Middle frontal gyrus (tissue), 1 donor: ENCODE measurements at regions not wholly inside any gene's neighbourhood (a gene's known extent, or its start where the extent isn't known, plus 50 kb on each side); places are given as distances from the start of the nearest gene placed in this dataset.
"Not testable (repeated sequence)": the region's sequence is repeated elsewhere in the genome, so short reads cannot be mapped to it uniquely, and the experiment has no call there.

ENCODE experiments used
- DNase-seq: peaks from one replicate; pipeline ENCODE4 v3.0.0-alpha.2; 2015; ENCODE audit warnings: low spot score; ENCODE audit errors: extremely low spot score

- no peak for DNase-seq
These were observed 56.0 kb upstream of the LRPPRC start for GRCh38 chr2:44051593-44052347.

GRCh38 chr2:44052584-44052983, 56.8 kb upstream of the LRPPRC start:
- DNase-seq, result no peak

- DNase-seq, result no peak
These were observed 57.3 kb upstream of the LRPPRC start for GRCh38 chr2:44053052-44053451.

DNA sequence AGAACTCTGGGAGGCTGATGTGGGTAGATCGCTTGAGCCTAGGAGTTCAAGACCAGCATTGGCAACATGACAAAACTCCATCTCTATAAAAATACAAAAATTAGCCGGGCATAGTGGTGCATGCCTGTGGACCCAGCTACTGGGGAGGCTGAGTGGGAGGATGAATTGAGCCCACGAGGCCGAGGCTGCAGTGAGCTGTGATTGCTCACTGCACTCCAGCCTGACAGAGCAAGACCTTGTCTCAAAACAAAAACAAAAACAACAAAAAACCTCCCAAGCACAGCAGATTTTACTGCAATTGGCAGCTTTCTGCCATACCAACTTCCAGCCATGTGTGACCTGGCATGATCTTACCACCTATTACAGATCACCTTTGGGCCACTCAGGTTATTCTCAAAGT, 57.7 kb upstream of the LRPPRC start:
- no peak for DNase-seq

- no peak for DNase-seq
These were observed 59.4 kb upstream of the LRPPRC start for GRCh38 chr2:44055229-44055628.

DNA sequence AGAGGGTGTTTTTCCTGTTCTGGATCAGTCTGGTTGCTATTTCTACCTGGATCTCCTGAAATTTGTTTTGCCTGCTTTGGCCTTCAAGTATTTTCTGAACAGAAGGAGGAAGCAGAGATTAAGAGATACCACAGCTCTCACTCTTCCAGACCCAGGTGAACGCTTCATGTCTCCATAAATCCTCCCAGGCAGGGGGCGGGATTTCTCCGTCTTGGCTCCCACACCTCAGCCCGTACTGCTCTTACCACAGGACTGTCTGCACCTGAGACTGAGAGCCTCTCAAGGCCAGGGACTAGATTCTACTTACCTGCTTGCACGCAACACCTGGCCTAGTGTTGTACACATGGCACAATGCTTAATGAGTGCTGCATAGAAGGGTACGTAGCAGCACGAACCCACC, 59.9 kb upstream of the LRPPRC start:
- no peak for DNase-seq

DNA sequence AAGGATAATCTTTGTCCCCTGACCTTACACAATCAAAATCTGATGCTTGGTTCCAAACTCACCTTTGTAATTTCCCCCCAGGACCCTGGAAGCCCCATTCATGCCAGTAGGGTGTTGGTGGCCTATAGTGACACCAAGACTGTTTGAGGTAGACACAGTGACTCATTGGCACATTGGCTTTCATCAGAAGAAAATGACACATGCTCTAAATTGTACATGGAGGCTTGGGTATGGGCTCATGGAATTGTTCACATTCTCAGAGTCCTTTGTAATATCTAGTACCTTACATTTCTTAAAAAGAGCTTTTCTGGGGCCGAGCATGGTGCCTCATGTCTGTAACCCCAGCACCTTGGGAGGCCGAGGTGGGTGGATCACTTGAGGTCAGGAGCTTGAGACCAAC, 61.2 kb upstream of the LRPPRC start:
- no peak for DNase-seq

DNA sequence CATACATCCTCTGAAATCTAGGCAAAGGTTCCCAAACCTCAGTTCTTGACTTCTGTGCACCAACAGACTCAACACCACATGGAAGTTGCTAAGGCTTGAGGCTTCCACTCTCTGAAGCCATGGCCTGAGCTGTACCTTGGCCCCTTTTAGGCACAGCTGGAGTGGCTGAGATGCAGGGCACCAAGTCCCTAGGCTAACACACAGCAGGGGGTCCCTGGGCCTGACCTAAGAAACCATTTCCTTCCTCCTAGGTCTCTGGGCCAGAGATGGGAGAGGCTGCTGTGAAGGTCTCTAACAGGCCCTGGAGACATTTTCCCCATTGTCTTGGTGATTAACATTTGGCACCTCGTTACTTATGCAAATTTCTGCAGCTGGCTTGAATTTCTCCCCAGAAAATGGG, 64.5 kb upstream of the LRPPRC start:
- DNase-seq, result not testable (repeated sequence)

- DNase-seq, result no peak
These were observed 65.2 kb upstream of the LRPPRC start for GRCh38 chr2:44060990-44061389.

GRCh38 chr2:44061469-44061868, 65.7 kb upstream of the LRPPRC start:
- DNase-seq, result no peak

GRCh38 chr2:44061876-44062275, 66.1 kb upstream of the LRPPRC start:
- no peak for DNase-seq

DNA sequence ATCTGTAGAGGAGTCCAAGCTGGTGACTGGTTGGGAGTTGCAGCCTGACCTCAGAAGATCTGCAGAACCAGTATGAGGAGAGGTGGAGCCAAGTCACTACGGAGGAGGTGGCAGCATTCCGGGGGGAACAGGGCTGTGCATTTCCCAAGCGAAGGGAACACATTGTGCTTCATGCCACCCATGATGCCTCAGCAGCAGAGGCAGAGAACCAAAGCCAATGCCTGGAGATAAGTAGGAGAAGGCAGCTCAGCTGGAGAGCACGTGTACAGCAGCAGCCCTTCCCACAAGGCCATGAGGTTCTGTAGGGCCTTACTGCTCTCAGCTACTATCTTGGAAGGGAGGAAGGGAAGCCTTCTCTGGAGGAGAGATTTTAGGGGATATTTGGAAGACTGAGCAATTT, 67.2 kb upstream of the LRPPRC start:
- DNase-seq, result no peak

DNA sequence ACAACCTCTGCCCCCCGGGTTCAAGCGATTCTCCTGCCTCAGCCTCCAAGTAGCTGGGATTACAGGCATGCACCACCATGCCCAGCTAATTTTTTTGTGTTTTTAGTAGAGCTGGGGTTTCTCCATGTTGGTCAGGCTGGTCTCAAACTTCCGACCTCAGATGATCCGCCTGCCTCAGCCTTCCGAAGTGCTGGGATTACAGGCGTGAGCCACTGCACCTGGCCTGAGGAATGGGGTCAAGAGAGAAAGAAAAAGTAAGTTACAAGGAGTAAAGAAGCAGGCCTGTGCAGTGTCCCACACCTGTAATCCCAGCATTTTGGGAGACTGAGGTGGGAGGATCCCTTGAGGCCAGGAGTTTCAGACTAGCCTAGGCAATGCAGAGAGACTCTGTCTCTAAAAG, 68.5 kb upstream of the LRPPRC start:
- not testable (repeated sequence) for DNase-seq

DNA sequence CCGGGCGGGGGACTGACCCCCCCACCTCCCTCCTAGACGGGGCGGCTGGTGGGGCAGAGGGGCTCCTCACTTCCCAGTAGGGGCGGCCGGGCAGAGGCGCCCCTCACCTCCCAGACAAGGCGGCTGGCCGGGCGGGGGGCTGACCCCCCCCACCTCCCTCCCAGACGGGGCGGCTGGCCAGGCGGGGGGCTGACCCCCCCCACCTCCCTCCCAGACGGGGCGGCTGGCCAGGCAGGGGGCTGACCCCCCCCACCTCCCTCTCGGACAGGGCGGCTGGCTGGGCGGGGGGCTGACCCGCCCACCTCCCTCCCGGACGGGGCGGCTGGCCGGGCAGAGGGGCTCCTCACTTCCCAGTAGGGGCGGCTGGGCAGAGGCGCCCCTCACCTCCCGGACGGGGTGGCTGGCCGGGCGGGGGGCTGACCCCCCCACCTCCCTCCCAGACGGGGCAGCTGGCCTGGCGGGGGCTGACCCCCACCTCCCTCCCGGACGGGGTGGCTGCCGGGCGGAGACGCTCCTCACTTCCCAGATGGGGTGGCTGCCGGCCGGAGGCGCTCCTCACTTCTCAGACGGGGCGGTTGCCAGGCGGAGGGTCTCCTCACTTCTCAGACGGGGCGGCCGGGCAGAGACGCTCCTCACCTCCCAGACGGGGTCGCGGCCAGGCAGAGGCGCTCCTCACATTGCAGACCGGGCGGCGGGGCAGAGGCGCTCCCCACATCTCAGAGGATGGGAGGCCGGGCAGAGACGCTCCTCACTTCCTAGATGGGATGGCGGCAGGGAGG, 71.4 kb upstream of the LRPPRC start:
- not testable (repeated sequence) for DNase-seq

- DNase-seq, result not testable (repeated sequence)
These were observed 72.0 kb upstream of the LRPPRC start for GRCh38 chr2:44067791-44068181.

GRCh38 chr2:44071454-44072046, 75.8 kb upstream of the LRPPRC start:
- DNase-seq, result no peak

DNA sequence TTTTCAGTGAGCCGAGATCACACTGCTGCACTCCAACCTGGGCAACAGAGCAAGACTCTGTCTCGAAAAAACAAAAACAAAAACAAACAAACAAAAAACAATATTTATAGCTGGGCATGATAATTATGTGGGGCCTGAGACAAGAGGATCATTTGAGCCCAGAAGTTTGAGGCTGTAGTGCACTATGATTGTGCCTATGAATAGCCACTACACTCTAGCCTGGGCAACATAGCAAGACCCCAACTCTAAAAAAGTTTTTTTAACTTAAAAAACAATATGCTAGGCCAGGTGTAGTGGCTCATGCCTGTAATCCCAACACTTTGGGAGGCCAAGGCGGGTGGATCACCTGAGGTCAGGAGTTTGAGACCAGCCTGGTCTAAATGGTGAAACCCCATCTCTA, 77.9 kb upstream of the LRPPRC start:
- not testable (repeated sequence) for DNase-seq

DNA sequence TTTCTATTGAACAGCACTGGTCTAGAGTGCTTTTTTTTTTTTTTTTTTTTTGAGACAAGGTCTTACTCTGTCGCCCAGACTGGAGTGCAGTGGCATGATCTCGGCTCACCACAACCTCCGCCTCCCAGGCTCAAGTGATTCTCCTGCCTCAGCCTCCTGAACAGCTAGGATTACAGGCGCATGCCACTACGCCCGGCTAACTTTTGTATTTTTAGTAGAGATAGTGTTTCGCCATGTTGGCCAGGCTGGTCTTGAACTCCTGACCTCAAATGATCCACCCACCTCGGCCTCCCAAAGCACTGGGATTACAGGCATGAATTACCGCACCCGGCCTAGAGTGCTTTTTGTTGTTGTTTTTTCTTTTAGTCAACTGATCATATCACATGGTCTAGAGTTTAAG, 79.0 kb upstream of the LRPPRC start:
- not testable (repeated sequence) for DNase-seq

- DNase-seq, result peak; percentile 67
These were observed 79.8 kb upstream of the LRPPRC start for GRCh38 chr2:44075541-44075940.

DNA sequence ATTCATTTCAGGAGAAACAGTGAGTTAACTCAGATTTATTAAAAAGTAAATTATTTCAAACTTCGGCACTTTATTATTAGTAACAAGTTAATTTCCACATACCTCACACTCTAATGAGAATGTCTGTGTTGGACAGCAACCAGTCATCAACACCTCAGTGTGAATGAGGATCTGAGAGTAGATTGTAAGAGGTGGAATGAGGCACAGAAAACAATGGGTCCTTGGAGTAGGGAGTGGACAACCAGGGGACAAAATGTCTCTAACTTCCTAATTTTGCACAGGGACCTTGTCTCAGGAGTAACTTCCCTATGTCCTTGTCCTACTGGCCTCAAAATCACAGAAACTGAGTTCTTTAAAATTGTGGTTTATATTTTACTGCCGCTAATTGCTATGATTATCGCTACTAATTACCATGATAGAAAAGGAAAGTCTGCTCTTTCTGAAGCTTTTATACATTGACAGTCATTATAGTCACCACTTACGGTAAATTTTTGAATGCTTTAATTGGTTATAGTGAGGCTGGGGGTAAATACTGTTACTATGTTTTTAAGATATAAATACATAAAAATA, 82.2 kb upstream of the LRPPRC start:
- DNase-seq, result no peak

- DNase-seq, result no peak
These were observed 83.9 kb upstream of the LRPPRC start for GRCh38 chr2:44079686-44080085.

- no peak for DNase-seq
These were observed 85.6 kb upstream of the PPM1B start for GRCh38 chr2:44083054-44083453.
